Kidney (tissue), 13 donors: ENCODE measurements at regions not wholly inside any gene's neighbourhood (a gene's known extent, or its start where the extent isn't known, plus 50 kb on each side); places are given as distances from the start of the nearest gene placed in this dataset.

Source experiments
- DNase-seq, 5 donors: peaks; one replicate each; pipeline ENCODE4 v3.0.0-alpha.2; 2013 to 2020
- FAIRE-seq: peaks from 2 replicates; lab custom pipeline; 2012; peaks lifted over from hg19 to GRCh38; lab: Jason Lieb, UNC
- H3K27ac ChIP-seq, 2 donors: one replicate each; pipeline ENCODE4 v1.7.0; 2013; ENCODE audit warnings: low read depth in 2 of 2, low read length in 2 of 2, inconsistent platforms in 1 of 2
- H3K27me3 ChIP-seq: one replicate; pipeline ENCODE4 v1.7.1; 2013; ENCODE audit warnings: low read length, inconsistent platforms; ENCODE audit not compliant: control insufficient read depth, insufficient read depth
- H3K36me3 ChIP-seq, 3 donors: one replicate each; pipeline versions ENCODE4 v1.7.0 to v1.7.1; 2013; ENCODE audit warnings: low read length in 3 of 3, control low read depth in 1 of 3, inconsistent platforms in 1 of 3; ENCODE audit not compliant: insufficient read depth in 3 of 3, control insufficient read depth in 2 of 3
- H3K4me1 ChIP-seq, 3 donors: one replicate each; pipeline versions ENCODE4 v1.7.0 to v1.7.1; 2013; ENCODE audit warnings: low read length in 3 of 3, inconsistent platforms in 1 of 3, low read depth in 1 of 3; ENCODE audit not compliant: control insufficient read depth in 2 of 3, insufficient read depth in 2 of 3
- H3K4me3 ChIP-seq, 3 donors: one replicate each; pipeline versions ENCODE4 v1.7.0 to v1.8.1; 2013; ENCODE audit warnings: low read length in 3 of 3, control low read depth in 1 of 3, inconsistent platforms in 1 of 3
- H3K9ac ChIP-seq, 3 donors: one replicate each; pipeline versions ENCODE4 v1.7.0 to v1.7.1; 2013; ENCODE audit warnings: low read length in 3 of 3, control low read depth in 1 of 3, inconsistent platforms in 1 of 3
- H3K9me3 ChIP-seq, 3 donors: one replicate each; pipeline versions ENCODE4 v1.7.0 to v1.7.1; 2013; ENCODE audit warnings: low read length in 3 of 3, control low read depth in 1 of 3, inconsistent platforms in 1 of 3; ENCODE audit not compliant: control insufficient read depth in 2 of 3, insufficient read depth in 1 of 3
- CTCF ChIP-seq: IDR thresholded peaks from 3 replicates; pipeline ENCODE4 v1.5.1; 2012; ENCODE audit warnings: mild to moderate bottlenecking, moderate library complexity, borderline replicate concordance; ENCODE audit not compliant: insufficient read depth; ENCODE audit errors: extremely low read depth
- intact Hi-C: fragments of 100-400 bp; cut with DNase I; formaldehyde crosslinking; loops from one replicate; pipeline ENCODE4 v1.11.1; 2022
- donor health status: control.
- donor health status: control.
- donor health status: control.
- donor health status: control.
- donor health status: control.
- donor health status: DM: yes; HTN: yes; CAD: no.
- donor health status: Normal renal cell carcinoma (clear cell type).

- no peak for FAIRE-seq
- no peak overlapping the region for H3K9ac ChIP-seq
- H3K27me3 ChIP-seq = peaks cover 17% of the 10 kb centered on the region
- TF ChIP-seq CTCF = no peak
- peaks cover 0 to 5% (median 3%) of the 10 kb centered on the region in 3 donors for H3K4me1 ChIP-seq
- no peaks in the 10 kb centered on the region for H3K36me3 ChIP-seq
- no peak overlapping the region for H3K4me3 ChIP-seq
- intact Hi-C loops = loop anchor here (10.0 kb wide), 1 partner anchor 149 kb away; no protein-coding TSS in a partner anchor
- H3K9me3 ChIP-seq = no peaks in the 10 kb centered on the region
- no peak for DNase-seq
- no peak overlapping the region for H3K27ac ChIP-seq
These were observed 132.4 kb downstream of the TMEM174 start for GRCh38 chr5:73305386-73305785.

GRCh38 chr5:73304381-73304780 is 131.4 kb downstream of the TMEM174 start:
- Histone ChIP-seq H3K9me3 (no peaks in the 10 kb centered on the region), H3K4me1 (peaks cover 0 to 5% (median 3%) of the 10 kb centered on the region in 3 donors), H3K27me3 (peaks cover 22% of the 10 kb centered on the region), H3K36me3 (no peaks in the 10 kb centered on the region), H3K27ac (no peak overlapping the region), H3K9ac (no peak overlapping the region), H3K4me3 (no peak overlapping the region)
- no peak for DNase-seq
- intact Hi-C loops = loop anchor here (10.0 kb wide), 1 partner anchor 150 kb away; no protein-coding TSS in a partner anchor
- TF ChIP-seq CTCF = no peak
- no peak for FAIRE-seq

GRCh38 chr5:73303148-73304079 is 130.4 kb downstream of the TMEM174 start:
- H3K9me3 ChIP-seq = no peaks in the 10 kb centered on the region
- no peak overlapping the region for H3K9ac ChIP-seq
- H3K4me3 ChIP-seq = no peak overlapping the region
- FAIRE-seq = no peak
- intact Hi-C loops = loop anchor here (10.0 kb wide), 1 partner anchor 151 kb away; no protein-coding TSS in a partner anchor
- H3K36me3 ChIP-seq = no peaks in the 10 kb centered on the region
- no peak overlapping the region for H3K27ac ChIP-seq
- DNase-seq = peak in 4 of 5 donors; percentile 68 to 82 (median 75)
- peaks cover 0 to 6% (median 5%) of the 10 kb centered on the region in 3 donors for H3K4me1 ChIP-seq
- TF ChIP-seq CTCF = no peak
- H3K27me3 ChIP-seq = peaks cover 22% of the 10 kb centered on the region
